ENCODE measurements at regions not wholly inside any gene's neighbourhood (a gene's known extent, or its start where the extent isn't known, plus 50 kb on each side); places are given as distances from the start of the nearest gene placed in this dataset.

DNA sequence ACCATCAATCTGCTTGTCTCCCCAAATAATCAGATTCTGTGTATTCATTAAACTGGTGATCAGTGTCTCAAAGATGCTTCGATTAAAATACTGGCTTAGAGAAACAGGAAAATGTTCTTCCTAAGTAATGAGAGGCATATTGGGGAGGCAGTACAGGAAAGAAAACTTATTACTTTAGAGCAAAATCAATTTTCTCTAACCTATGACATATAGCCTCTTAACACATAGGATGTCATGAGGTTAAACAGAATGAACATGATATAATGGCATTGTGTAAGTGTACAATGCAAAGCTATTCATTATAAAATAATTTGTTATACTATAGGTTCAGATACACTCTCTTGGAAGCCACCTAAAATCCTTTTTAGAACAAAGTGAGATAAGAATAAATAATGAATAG lies 819.3 kb downstream of the KCNJ2 start:
- Histone ChIP-seq H3K4me3 (ENCODE audit: extremely low read depth in 1 of 4, insufficient read depth in 2 of 4, low read depth in 3 of 4, low read length in 4 of 4) (0 out of 8 replicates have a peak overlapping the region, but pooled peaks of 1 of the 4 experiments have one; percentile 12), H3K79me2 (ENCODE audit: control insufficient read depth in 1 of 2, insufficient read depth in 2 of 2, low read length in 2 of 2) (no peaks in the 10 kb centered on the region), H3K23me2 (ENCODE audit: low read depth, low read length) (no peaks in the 10 kb centered on the region), H4K8ac (ENCODE audit: extremely low read depth, insufficient read depth, low read length) (no peak overlapping the region), H3K4me2 (ENCODE audit: insufficient read depth in 1 of 2, low read depth in 2 of 2, low read length in 2 of 2) (no peak overlapping the region; a peak in 1 of 4 replicates), H2AK5ac (ENCODE audit: low read depth, low read length) (no peak overlapping the region), H3K27me3 (replicated peaks in 1 of 4; ENCODE audit: control insufficient read depth in 3 of 4, extremely low read depth in 1 of 4, insufficient read depth in 3 of 4, low read length in 3 of 4) (no peaks in the 10 kb centered on the region), H4K91ac (replicated peaks; ENCODE audit: insufficient read length, low read length) (peak overlapping the region; percentile 81), H2BK12ac (ENCODE audit: low read depth, low read length) (no peak overlapping the region), H3K4me1 (replicated peaks in 1 of 4; ENCODE audit: control insufficient read depth in 3 of 4, insufficient read depth in 4 of 4, low read length in 3 of 4) (peaks cover 0 to 10% (median 9%) of the 10 kb centered on the region in 4 experiments; a peak in 5 of 7 replicates), H4K20me1 (replicated peaks in 1 of 2; ENCODE audit: control insufficient read depth in 1 of 2, insufficient read depth in 2 of 2, low read length in 2 of 2) (no peaks in the 10 kb centered on the region), H4K5ac (ENCODE audit: insufficient read length, low read depth, low read length) (no peak overlapping the region), H2BK15ac (ENCODE audit: low read length) (no peak overlapping the region), H2BK5ac (ENCODE audit: low read depth, low read length) (peak overlapping the region; percentile 89; the same call in 1 of the 2 replicates), H2BK20ac (ENCODE audit: low read length) (no peak overlapping the region), H3K9ac (replicated peaks in 1 of 4; ENCODE audit: extremely low read depth in 1 of 4, low read depth in 3 of 4, low read length in 3 of 4) (no peak overlapping the region), H3K18ac (ENCODE audit: extremely low read depth, low read length) (no peak overlapping the region), H3K23ac (ENCODE audit: insufficient read length) (no peak overlapping the region), H3K56ac (replicated peaks; ENCODE audit: insufficient read length, low read depth, low read length) (peak overlapping the region; percentile 69), H2BK120ac (replicated peaks; ENCODE audit: low read depth, low read length) (peak overlapping the region; percentile 75), H3K4ac (replicated peaks; ENCODE audit: insufficient read length, low read depth, low read length) (peak overlapping the region; percentile 78), H3K27ac (ENCODE audit: low read depth, low read length) (no peak overlapping the region), H3K9me3 (ENCODE audit: insufficient read depth in 2 of 2, low read depth in 1 of 2, low read length in 1 of 2) (peaks cover 22 to 25% of the 10 kb centered on the region in 2 experiments), H3K14ac (ENCODE audit: insufficient read length) (no peak overlapping the region), H2AFZ (ENCODE audit: low read length) (no peak overlapping the region), H3K36me3 (ENCODE audit: control insufficient read depth in 2 of 4, insufficient read depth in 4 of 4, low read length in 3 of 4) (peaks cover 0 to 9% (median 0%) of the 10 kb centered on the region in 4 experiments; a peak in 1 of 8 replicates), H3K79me1 (ENCODE audit: low read depth, low read length) (no peaks in the 10 kb centered on the region)
- ChIA-PET POLR2A (ENCODE audit: partially characterized antibody) (no interaction called here), CTCF (ENCODE audit: partially characterized antibody) (no interaction called here)
- FAIRE-seq (no peak), DNase-seq (ENCODE audit: low read depth in 1 of 2, low spot score in 2 of 2) (no peak)
- 88% methylated on average over 1 of the region's 1 CpG; no CpG with 5 or more reads in 1 of the 2 experiments for WGBS, 2 experiments (ENCODE audit: extremely low coverage in 1 of 2, insufficient coverage in 1 of 2, insufficient read length in 1 of 2, insufficient replicate concordance in 2 of 2, low coverage in 1 of 2, low lambda C conversion rate in 2 of 2, missing lambda C conversion rate in 1 of 2)
- TF ChIP-seq BACH1 (IDR thresholded peaks at IDR 0.05; ENCODE audit: low read length) (no peak), BCL11A (IDR thresholded peaks at IDR 0.05; ENCODE audit: low read depth in 2 of 2, low read length in 2 of 2) (no peak), SRF (IDR thresholded peaks at IDR 0.05; ENCODE audit: low read depth, low read length) (no peak), POU5F1 (IDR thresholded peaks at IDR 0.05; ENCODE audit: low read depth, low read length) (no peak), SAP30 (IDR thresholded peaks at IDR 0.05; ENCODE audit: insufficient read depth, insufficient replicate concordance, low read length) (no peak), CEBPB (IDR thresholded peaks at IDR 0.05; ENCODE audit: low read depth, low read length) (no peak), POLR2A (IDR thresholded peaks at IDR 0.05; ENCODE audit: control extremely low read depth in 1 of 2, low read depth in 2 of 2, low read length in 2 of 2) (no peak), EZH2 (IDR thresholded peaks at IDR 0.05; ENCODE audit: low read depth, low read length, severe bottlenecking) (no peak), NRF1 (IDR thresholded peaks at IDR 0.05; ENCODE audit: low read depth, low read length) (no peak), SP2 (IDR thresholded peaks at IDR 0.05; ENCODE audit: low read length) (no peak), KDM1A (IDR thresholded peaks at IDR 0.05; ENCODE audit: borderline replicate concordance, low read length) (no peak), CREB1 (IDR thresholded peaks at IDR 0.05) (no peak), RFX5 (IDR thresholded peaks at IDR 0.05; ENCODE audit: borderline replicate concordance, low read depth, low read length) (no peak), POLR2AphosphoS5 (IDR thresholded peaks at IDR 0.05; ENCODE audit: low read depth, low read length) (no peak), EP300 (IDR thresholded peaks at IDR 0.05; ENCODE audit: borderline replicate concordance in 1 of 2, low read depth in 2 of 2, low read length in 2 of 2) (no peak), EGR1 (IDR thresholded peaks at IDR 0.05; ENCODE audit: borderline replicate concordance, low read depth, low read length) (no peak), TEAD4 (IDR thresholded peaks at IDR 0.05; ENCODE audit: low read depth, low read length) (no peak)
